ENCODE measurements at regions not wholly inside any gene's neighbourhood (a gene's known extent, or its start where the extent isn't known, plus 50 kb on each side); places are given as distances from the start of the nearest gene placed in this dataset.

- no peak for DNase-seq (ENCODE audit: low spot score)
Observed at GRCh38 chr13:34040863-34041262, 222.9 kb downstream of the RFC3 start.

GRCh38 chr13:34044041-34044440, 226.1 kb downstream of the RFC3 start:
- DNase-seq (ENCODE audit: low spot score), result no peak

GRCh38 chr13:34044660-34045080, 226.7 kb downstream of the RFC3 start:
- no peak for DNase-seq (ENCODE audit: low spot score)

- DNase-seq (ENCODE audit: low spot score), result no peak
Observed at GRCh38 chr13:34046457-34046856, 228.5 kb downstream of the RFC3 start.

- DNase-seq (ENCODE audit: low spot score), result no peak
Observed at GRCh38 chr13:34048652-34049051, 230.7 kb downstream of the RFC3 start.

GRCh38 chr13:34056733-34057258, 238.8 kb downstream of the RFC3 start:
- no peak for DNase-seq (ENCODE audit: low spot score)

GRCh38 chr13:34064456-34065205, 246.7 kb downstream of the RFC3 start:
- DNase-seq (ENCODE audit: low spot score), result no peak

- no peak for DNase-seq (ENCODE audit: low spot score)
Observed at GRCh38 chr13:34065928-34066327, 248.0 kb downstream of the RFC3 start.

GRCh38 chr13:34066344-34066743, 248.4 kb downstream of the RFC3 start:
- no peak for DNase-seq (ENCODE audit: low spot score)

GRCh38 chr13:34070006-34070405, 252.1 kb downstream of the RFC3 start:
- no peak for DNase-seq (ENCODE audit: low spot score)

GRCh38 chr13:34070544-34071303, 252.8 kb downstream of the RFC3 start:
- DNase-seq (ENCODE audit: low spot score), result no peak

GRCh38 chr13:34076319-34076718, 258.4 kb downstream of the RFC3 start:
- no peak for DNase-seq (ENCODE audit: low spot score)

- peak; percentile 24 for DNase-seq (ENCODE audit: low spot score)
Observed at GRCh38 chr13:34076943-34077703, 259.2 kb downstream of the RFC3 start.

- DNase-seq (ENCODE audit: low spot score), result no peak
Observed at GRCh38 chr13:34078334-34078999, 260.5 kb downstream of the RFC3 start.

- DNase-seq (ENCODE audit: low spot score), result no peak
Observed at GRCh38 chr13:34085204-34085603, 267.3 kb downstream of the RFC3 start.

GRCh38 chr13:34086281-34086680, 268.3 kb downstream of the RFC3 start:
- no peak for DNase-seq (ENCODE audit: low spot score)

GRCh38 chr13:34087791-34088190, 269.8 kb downstream of the RFC3 start:
- DNase-seq (ENCODE audit: low spot score), result no peak

- no peak for DNase-seq (ENCODE audit: low spot score)
Observed at GRCh38 chr13:34103854-34104253, 285.9 kb downstream of the RFC3 start.

GRCh38 chr13:34104853-34105252, 286.9 kb downstream of the RFC3 start:
- DNase-seq (ENCODE audit: low spot score), result no peak

- DNase-seq (ENCODE audit: low spot score), result no peak
Observed at GRCh38 chr13:34107806-34108205, 289.9 kb downstream of the RFC3 start.

GRCh38 chr13:34108410-34108809, 290.5 kb downstream of the RFC3 start:
- DNase-seq (ENCODE audit: low spot score), result no peak

- DNase-seq (ENCODE audit: low spot score), result no peak
Observed at GRCh38 chr13:34114581-34114980, 296.6 kb downstream of the RFC3 start.

All from D341Med (cell line).